K562 (cell line): ENCODE measurements at regions not wholly inside any gene's neighbourhood (a gene's known extent, or its start where the extent isn't known, plus 50 kb on each side); places are given as distances from the start of the nearest gene placed in this dataset.

Experiments
- ATAC-seq: fragments of 200-7000 bp; cut with Tn5 transposase; 3 replicates; pipeline ENCODE4 v1.9.1; 2020; ENCODE audit warnings: moderate library complexity
- BruUV-seq: library from RNA; stranded (reverse); fragments of 400-500 nt; replicated peaks from 2 replicates; lab custom pipeline; 2021; lab: Mats Ljungman, UMichigan
- CTCF ChIA-PET: fragments of 300-600 bp; formaldehyde crosslinking; extraction: SDS; loops from one replicate; lab custom pipeline; 2021; ENCODE audit warnings: low intra/inter-chr PET ratio; lab: Yijun Ruan, JAX
- POLR2A ChIA-PET: fragments of 300-600, 350-650 bp; sonication (Branson Sonifier 250); formaldehyde crosslinking; extraction: SDS; loops from one replicate; lab custom pipeline; 2021; ENCODE audit warnings: antibody characterized with exemption, inconsistent platforms; lab: Yijun Ruan, JAX
- DNase-seq, 4 experiments: peaks; one replicate each; pipeline versions ENCODE4 v3.0.0 to v3.0.0-alpha.2; 2011 to 2018; ENCODE audit warnings: low spot score in 3 of 4, mixed read lengths in 3 of 4; ENCODE audit errors: extremely low read depth in 1 of 4
- FAIRE-seq: peaks from 2 replicates; lab custom pipeline; 2011; peaks lifted over from hg19 to GRCh38; lab: Jason Lieb, UNC
- H2AFZ ChIP-seq: 2 replicates; pipeline ENCODE4 v1.6.0; 2011; ENCODE audit warnings: low read depth, low read length, control low read depth, inconsistent platforms
- H3K27ac ChIP-seq: fragments of 200-600 bp; 3 replicates; pipeline ENCODE4 v1.8.0; 2011; ENCODE audit warnings: low read depth, mild to moderate bottlenecking, control low read depth, inconsistent platforms, low read length, moderate library complexity, mixed read lengths; ENCODE audit errors: extremely low read depth
- H3K27me3 ChIP-seq, 2 experiments: fragments of 300-600 bp in 1 of 2; 2 replicates in 1 of 2; 3 replicates in 1 of 2; pipeline versions ENCODE4 v1.6.0 to v1.8.0; 2011; ENCODE audit warnings: inconsistent platforms in 2 of 2, low read length in 2 of 2, mild to moderate bottlenecking in 1 of 2, mixed read lengths in 1 of 2, moderate library complexity in 1 of 2; ENCODE audit not compliant: control insufficient read depth in 2 of 2, insufficient read depth in 2 of 2
- H3K36me3 ChIP-seq: fragments of 300-600 bp; 3 replicates; pipeline ENCODE4 v1.8.0; 2011; ENCODE audit warnings: mild to moderate bottlenecking, low read length, inconsistent platforms; ENCODE audit not compliant: control insufficient read depth, insufficient read depth
- H3K4me1 ChIP-seq, 2 experiments: fragments of 200-600 bp in 1 of 2; replicated peaks in 1 of 2; 2 replicates in 1 of 2; 3 replicates in 1 of 2; pipeline versions ENCODE4 v1.5.1 to v1.8.0; 2011; ENCODE audit warnings: inconsistent platforms in 2 of 2, low read length in 2 of 2, mild to moderate bottlenecking in 1 of 2, mixed read lengths in 1 of 2, moderate library complexity in 1 of 2; ENCODE audit not compliant: control insufficient read depth in 2 of 2, insufficient read depth in 2 of 2
- H3K4me2 ChIP-seq: 2 replicates; pipeline ENCODE4 v1.6.1; 2011; ENCODE audit warnings: low read length, control low read depth, inconsistent platforms, mixed read lengths; ENCODE audit not compliant: insufficient read depth
- H3K4me3 ChIP-seq: fragments of 200-600 bp; sonication (generic), shearing (Covaris generic); 2 replicates; pipeline ENCODE4 v1.5.1; 2016; ENCODE audit warnings: control low read depth, inconsistent platforms
- H3K79me2 ChIP-seq: fragments of 200-600 bp; 3 replicates; pipeline ENCODE4 v1.8.0; 2011; ENCODE audit warnings: low read length, inconsistent platforms; ENCODE audit not compliant: control insufficient read depth, insufficient read depth
- H3K9ac ChIP-seq, 2 experiments: 2 replicates each; pipeline versions ENCODE4 v1.6.0 to v1.6.1; 2011; ENCODE audit warnings: low read depth in 2 of 2, low read length in 2 of 2, control low read depth in 1 of 2, inconsistent platforms in 1 of 2, mild to moderate bottlenecking in 1 of 2, mixed read lengths in 1 of 2; ENCODE audit not compliant: insufficient read depth in 1 of 2
- H3K9me1 ChIP-seq: one replicate; pipeline ENCODE4 v1.6.0; 2011; ENCODE audit warnings: inconsistent platforms, mild to moderate bottlenecking, low read length, moderate library complexity; ENCODE audit not compliant: control insufficient read depth, insufficient read depth
- H3K9me3 ChIP-seq: replicated peaks from 2 replicates; pipeline ENCODE4 v1.5.1; 2011; ENCODE audit warnings: low read depth, low read length, inconsistent platforms; ENCODE audit not compliant: control insufficient read depth, insufficient read depth
- H4K20me1 ChIP-seq: replicated peaks from 2 replicates; pipeline ENCODE4 v1.6.1; 2011; ENCODE audit warnings: low read length, inconsistent platforms, mixed read lengths; ENCODE audit not compliant: control insufficient read depth, insufficient read depth
- ADNP ChIP-seq: fragments of 200-800 bp; sonication (Bioruptor generic); IDR thresholded peaks from 2 replicates; pipeline ENCODE4 v1.6.1; 2016; ENCODE audit warnings: missing genetic modification characterization, missing compliant biosample characterization
- DNMT1 ChIP-seq: fragments of 450-650 bp; IDR thresholded peaks from 2 replicates; pipeline ENCODE4 v1.6.1; 2016; ENCODE audit warnings: antibody characterized with exemption, mild to moderate bottlenecking
- EP300 ChIP-seq: IDR thresholded peaks from 2 replicates; pipeline ENCODE4 v1.6.1; 2012; ENCODE audit warnings: low read length, improper control_type of control experiment
- ETS2 ChIP-seq: IDR thresholded peaks from 2 replicates; pipeline ENCODE4 v1.6.1; 2016; ENCODE audit warnings: borderline replicate concordance, missing genetic modification characterization, mild to moderate bottlenecking, moderate library complexity, missing compliant biosample characterization; ENCODE audit not compliant: poor library complexity, severe bottlenecking
- HDAC6 ChIP-seq: IDR thresholded peaks from 2 replicates; pipeline ENCODE4 v1.6.1; 2012; ENCODE audit warnings: low read depth, mild to moderate bottlenecking, control low read depth, inconsistent platforms, low read length, moderate library complexity
- MNT ChIP-seq, 2 experiments: fragments of 450-650 bp; conservative IDR thresholded peaks; 2 replicates each; pipeline ENCODE4 v1.6.1; 2017; ENCODE audit warnings: mild to moderate bottlenecking in 2 of 2, moderate library complexity in 2 of 2
- RBM15 ChIP-seq: fragments of 200-400 bp; formaldehyde crosslinking; IDR thresholded peaks from 2 replicates; pipeline ENCODE4 v1.6.1; 2018; ENCODE audit warnings: mild to moderate bottlenecking, low read length, moderate library complexity; ENCODE audit not compliant: insufficient read depth
- in situ Hi-C: fragments of 300-500 bp; cut with MboI; formaldehyde crosslinking; loops from 4 replicates; pipeline ENCODE4 v1.15.0; 2018; ENCODE audit warnings: inconsistent platforms, mixed read lengths
- intact Hi-C: fragments of 100-400 bp; cut with micrococcal nuclease; formaldehyde crosslinking; loops from 2 replicates; pipeline ENCODE4 v1.14.2; 2022

GRCh38 chr13:79160818-79161217 is 245.2 kb downstream of the RBM26 start:
- H3K4me2 ChIP-seq = no peak overlapping the region
- no peak overlapping the region for H3K4me3 ChIP-seq
- H3K9ac ChIP-seq = no peak overlapping the region
- H3K9me1 ChIP-seq = no peaks in the 10 kb centered on the region
- H2AFZ ChIP-seq = no peak overlapping the region
- TF ChIP-seq RBM15 = no peak
- no peak for TF ChIP-seq HDAC6
- TF ChIP-seq DNMT1 = no peak
- TF ChIP-seq MNT (conservative IDR thresholded peaks at IDR 0.05) = no peak
- TF ChIP-seq ADNP (tag) = no peak
- TF ChIP-seq ETS2 (tag) = no peak
- TF ChIP-seq EP300 = no peak
- DNase-seq (no peak), FAIRE-seq (no peak), ATAC-seq (no peak)
- in situ Hi-C loops = no loop called here
- H3K79me2 ChIP-seq = no peaks in the 10 kb centered on the region
- no peak overlapping the region for H3K27ac ChIP-seq
- no peaks in the 10 kb centered on the region for H3K36me3 ChIP-seq
- no peaks in the 10 kb centered on the region for H3K4me1 ChIP-seq
- H3K9me3 ChIP-seq = no peaks in the 10 kb centered on the region
- ChIA-PET POLR2A (no interaction called here), CTCF (no interaction called here)
- no TSS peak for BruUV-seq
- no peaks in the 10 kb centered on the region for H3K27me3 ChIP-seq
- intact Hi-C loops = no loop called here
- H4K20me1 ChIP-seq = no peaks in the 10 kb centered on the region
